Inflammatory macrophage treated with lipopolysaccharide for 1 hour (primary cell): ENCODE measurements at regions not wholly inside any gene's neighbourhood (a gene's known extent, or its start where the extent isn't known, plus 50 kb on each side); places are given as distances from the start of the nearest gene placed in this dataset.

Experiments used
- DNase-seq, 2 donors: peaks; one replicate each; pipeline ENCODE4 v3.0.0-alpha.2; 2020 to 2022

DNA sequence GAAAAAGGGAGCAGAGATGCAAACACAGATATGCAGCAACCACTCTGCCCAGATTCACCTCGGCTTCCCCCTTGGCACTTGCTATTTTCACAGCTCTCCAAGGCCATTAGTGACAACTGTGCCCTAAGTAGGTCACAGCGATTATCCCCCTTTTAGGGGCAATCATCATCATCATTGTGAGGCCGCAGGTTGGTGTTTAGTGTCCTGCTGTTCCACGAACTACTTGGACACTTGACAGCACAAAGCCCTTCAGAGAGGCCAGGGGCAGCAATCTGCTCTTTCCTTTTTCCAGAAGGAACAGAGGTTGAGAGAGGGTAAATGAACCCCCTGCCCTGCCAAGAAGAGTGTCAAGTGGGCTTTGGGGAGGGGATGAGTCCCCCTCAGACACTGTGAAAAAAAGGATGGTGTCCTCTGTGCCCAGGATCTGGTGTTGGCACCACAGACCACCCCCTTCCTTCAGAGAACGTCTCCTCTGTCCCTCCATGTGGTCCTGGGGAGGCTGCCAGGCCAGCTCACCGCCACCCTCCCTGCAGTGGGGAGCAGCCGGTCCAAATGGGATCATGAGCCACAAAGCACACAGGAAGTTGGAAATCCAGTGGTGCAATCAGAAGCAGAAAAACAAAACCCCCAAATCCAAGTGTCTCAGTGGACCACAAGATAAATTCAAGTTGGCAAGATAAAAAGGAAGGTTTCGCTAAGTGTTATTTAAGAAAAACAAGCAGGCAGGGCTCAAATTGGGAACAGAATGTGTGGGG lies 78.4 kb upstream of the MED9 start:
- no peak for DNase-seq

DNA sequence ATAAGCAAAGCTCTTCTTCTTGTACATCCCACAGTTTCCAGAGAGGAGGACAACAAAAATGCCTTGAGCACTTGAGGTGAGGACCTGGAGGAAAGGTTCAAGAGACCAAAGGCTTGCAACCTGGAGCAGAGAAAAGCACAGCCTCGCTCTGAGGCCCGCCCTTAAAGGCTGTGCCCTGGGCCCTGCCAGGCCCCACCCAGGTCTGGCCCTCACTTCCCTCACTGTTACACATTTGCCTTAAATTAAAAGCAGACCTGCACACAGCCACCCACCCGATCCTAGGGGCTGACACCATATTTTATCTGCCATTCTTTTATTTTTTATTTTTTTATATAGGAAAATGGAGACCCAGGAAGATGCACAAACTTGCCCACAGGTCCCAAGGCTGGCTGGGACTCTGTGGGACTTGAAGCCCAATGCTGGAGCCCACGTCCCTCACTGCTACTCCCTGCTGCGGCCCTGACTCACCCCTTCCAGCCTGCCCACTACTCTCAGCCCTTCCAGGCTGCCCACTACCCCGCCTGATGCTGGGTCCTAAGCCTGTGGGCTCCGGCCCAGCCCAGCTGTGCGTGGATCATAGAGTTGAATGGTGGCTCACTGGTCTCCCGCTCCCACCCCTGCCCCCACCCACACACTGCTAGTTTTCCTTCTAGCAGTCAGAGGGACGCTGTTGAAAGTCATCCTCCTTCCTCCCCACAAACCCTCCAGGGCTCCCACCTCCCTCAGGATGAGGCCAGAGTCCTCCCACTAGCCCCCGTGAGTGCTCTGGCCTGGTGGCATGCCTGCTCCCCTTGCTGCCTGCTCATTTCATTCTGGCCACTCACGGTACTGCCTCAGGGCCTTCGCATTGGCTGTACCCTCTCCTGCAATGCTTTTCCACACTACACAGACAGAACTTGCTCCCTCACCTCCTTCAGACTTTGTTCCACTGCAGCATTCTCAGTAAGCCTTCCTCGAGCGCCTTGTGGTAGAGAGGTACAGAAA lies 77.6 kb upstream of the MED9 start:
- DNase-seq, result no peak

- no peak for DNase-seq
Observed at GRCh38 chr17:17400070-17400469, 76.7 kb upstream of the MED9 start.

GRCh38 chr17:17400566-17401184 lies 76.1 kb upstream of the MED9 start:
- no peak for DNase-seq

- peak in 1 of 2 donors; percentile 30 for DNase-seq
Observed at GRCh38 chr17:17401271-17401781, 75.5 kb upstream of the MED9 start.

GRCh38 chr17:17402558-17402957 lies 74.2 kb upstream of the MED9 start:
- no peak for DNase-seq

- no peak for DNase-seq
Observed at GRCh38 chr17:17403065-17403464, 73.7 kb upstream of the MED9 start.

DNA sequence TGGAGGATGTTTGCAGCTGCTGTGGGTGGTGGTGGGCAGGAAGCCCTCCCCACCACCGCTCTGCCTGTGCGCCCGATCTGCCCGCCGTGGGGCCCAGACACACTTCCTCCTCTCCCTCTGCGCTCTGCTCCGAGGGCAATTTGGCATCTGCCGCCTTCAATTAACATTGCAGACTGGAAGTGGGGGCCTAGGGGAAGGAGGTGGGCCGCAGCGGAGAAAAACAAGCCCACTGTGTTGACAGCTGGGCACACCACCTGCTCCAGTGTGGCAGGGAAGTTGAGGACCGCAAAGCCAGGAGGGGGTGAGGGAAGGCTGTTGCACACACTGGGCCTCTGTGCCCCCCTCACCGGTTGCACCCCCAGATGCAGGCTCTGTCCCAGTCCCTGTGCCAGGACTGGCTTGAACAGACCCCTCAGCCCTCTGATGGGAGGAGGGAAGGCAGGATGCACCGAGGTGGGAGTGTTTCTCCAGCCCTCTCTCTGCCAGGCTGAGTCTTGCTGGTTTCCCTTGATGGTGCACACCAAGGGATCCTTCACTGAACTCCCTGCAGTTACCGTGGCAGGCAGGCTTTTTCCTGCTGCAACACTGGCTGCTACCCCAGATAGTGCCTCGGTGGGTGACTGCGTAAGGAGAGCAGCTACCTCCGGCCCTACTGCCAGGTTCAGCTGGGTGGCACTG lies 72.8 kb upstream of the MED9 start:
- DNase-seq, result no peak

GRCh38 chr17:17405673-17406072 lies 71.1 kb upstream of the MED9 start:
- DNase-seq, result no peak

DNA sequence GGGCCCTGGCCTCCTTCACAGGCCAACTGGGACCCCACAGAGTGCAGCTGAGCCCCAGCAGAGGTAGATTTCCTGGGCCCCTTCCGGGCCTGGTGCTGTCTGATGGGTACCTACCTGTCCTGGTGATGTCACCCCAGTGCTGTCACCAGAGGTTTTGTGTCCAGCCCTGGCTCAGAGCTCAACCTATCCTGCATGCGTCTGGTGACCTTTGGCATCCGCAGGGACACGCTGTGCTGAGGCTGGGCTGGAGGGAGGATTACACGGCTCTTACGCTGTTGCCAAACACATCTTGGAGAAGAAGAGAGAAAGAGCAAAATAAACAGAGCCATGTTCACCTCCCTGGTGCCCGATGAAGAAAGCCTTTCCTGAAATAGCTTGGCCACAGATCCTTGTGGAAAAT lies 70.6 kb upstream of the MED9 start:
- DNase-seq, result no peak

DNA sequence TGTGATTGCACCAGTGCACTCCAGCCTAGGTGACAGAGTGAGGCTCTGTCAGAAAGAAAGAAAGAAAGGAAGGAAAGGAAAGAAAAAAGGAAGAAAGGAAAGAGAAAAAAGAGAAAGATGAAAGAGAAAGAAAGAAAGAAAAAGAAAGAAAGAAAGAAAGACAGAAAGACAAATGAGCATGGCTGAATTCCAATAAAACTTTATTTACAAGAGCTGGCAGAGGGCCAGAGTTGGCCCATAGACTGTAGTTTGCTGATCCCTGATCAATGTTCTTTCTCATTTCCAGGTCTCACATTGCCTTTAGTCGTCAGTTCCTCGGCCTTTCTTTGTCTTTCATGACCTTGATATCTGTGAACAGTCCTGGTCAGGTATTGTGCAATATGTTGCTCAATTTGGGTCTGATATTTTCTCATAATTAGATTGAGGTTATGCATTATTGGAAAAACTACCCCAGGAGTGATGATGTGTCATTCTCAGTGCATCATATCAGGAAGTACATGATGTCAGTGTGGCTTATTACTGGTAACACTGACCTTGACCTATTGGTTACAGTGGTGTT lies 68.5 kb upstream of the MED9 start:
- DNase-seq, result peak; percentile 88 to 92

DNA sequence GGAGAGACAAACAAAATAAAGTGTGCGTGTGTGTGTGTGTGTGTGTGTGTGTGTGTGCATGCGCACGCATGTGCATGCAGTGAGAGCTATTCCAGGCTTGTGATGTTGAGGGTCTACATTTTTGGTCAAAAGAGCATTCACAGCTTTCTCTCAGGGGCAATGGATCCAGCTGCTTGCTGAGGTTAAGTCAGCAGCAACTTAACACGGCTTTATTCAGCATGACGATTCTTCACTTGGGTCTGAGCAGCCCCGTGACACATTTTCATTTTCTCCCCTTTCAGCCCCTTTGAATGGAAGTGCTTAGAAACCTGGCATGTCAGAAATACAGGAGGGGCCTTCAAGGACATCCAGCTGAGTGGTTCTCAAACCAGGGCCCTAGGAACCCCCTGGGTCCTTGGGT lies 66.4 kb upstream of the MED9 start:
- no peak for DNase-seq

GRCh38 chr17:17411692-17412091 lies 65.1 kb upstream of the MED9 start:
- DNase-seq, result no peak

DNA sequence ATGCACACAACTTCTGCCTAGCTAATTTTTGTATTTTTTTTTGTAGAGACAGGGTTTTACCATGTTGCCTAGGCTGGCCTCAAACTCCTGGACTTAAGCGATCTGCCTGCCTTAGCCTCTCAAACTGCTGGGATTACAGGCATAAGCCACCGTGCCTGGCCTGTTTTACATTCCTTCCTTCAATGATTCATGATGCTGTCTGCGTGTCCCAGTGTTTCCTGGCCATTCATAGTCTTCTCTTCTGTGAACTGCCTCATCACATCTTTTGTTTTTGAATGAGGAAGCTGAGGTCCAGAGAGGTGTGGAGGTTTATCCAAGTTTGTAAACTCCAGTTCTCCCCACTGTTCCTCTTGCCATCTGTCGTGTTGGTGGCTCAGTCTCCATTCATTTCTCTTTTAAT lies 64.5 kb upstream of the MED9 start:
- DNase-seq, result no peak

- DNase-seq, result no peak
Observed at GRCh38 chr17:17413215-17413792, 63.5 kb upstream of the MED9 start.

DNA sequence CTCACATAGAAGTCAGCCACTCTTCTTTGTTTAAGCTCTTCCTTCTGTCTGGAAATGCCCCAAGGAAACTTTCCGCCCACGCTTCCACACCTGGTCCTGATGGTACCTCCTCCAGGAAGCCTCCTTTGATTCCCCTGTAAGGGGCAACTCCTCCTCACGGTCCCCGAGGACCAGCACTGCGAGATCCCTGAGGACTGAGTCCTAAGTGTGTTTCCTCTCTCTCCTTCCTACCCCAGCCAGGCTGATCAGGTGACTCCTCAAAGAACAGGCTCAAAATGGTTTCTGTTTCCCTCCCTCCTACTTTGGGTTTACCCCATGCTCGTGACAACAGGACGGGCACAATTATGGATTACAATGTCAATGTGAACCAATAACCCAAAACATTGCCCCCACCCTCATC lies 63.0 kb upstream of the MED9 start:
- no peak for DNase-seq

DNA sequence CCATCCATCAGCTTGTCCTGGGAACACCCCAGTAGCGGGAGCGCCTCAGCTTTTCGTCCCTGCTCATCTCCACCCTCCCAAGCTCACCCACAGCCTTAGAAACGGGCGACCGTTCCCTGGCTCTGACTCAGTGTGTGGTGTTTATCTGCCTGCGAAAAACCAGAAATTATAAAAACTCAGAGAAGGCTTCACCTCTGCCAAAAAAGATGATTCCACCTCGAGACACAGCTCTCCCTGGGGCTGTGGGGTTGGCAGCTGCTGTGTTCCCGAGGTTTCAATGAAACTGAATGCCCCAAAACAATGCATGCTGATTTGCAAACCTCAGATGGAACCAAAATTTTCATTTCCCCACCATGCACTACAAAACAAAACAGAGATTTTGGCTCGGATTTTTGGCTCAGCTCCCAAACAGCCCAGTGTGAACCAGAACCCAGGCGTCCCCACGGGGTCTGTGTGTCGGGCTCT lies 62.4 kb upstream of the MED9 start:
- DNase-seq, result no peak

GRCh38 chr17:17415006-17415405 lies 61.8 kb upstream of the MED9 start:
- no peak for DNase-seq

GRCh38 chr17:17416007-17416399 lies 60.8 kb upstream of the MED9 start:
- DNase-seq, result peak; percentile 55 to 72

- DNase-seq, result no peak
Observed at GRCh38 chr17:17416400-17417360, 60.1 kb upstream of the MED9 start.

GRCh38 chr17:17417718-17418181 lies 59.0 kb upstream of the MED9 start:
- DNase-seq, result no peak
